PC-9 (cell line): ENCODE measurements at regions not wholly inside any gene's neighbourhood (a gene's known extent, or its start where the extent isn't known, plus 50 kb on each side); places are given as distances from the start of the nearest gene placed in this dataset.
A peak's percentile ranks its signal among the peaks of the same experiment; 100 is the strongest.

Source experiments
- BruUV-seq: library from RNA; stranded (reverse); fragments of 400-500 nt; replicated peaks from 2 replicates; lab custom pipeline; 2021; lab: Mats Ljungman, UMichigan
- CTCF ChIA-PET: fragments of 300-600 bp; sonication (Branson Sonifier 250); formaldehyde crosslinking; loops from one replicate; lab custom pipeline; 2022; ENCODE audit warnings: antibody characterized with exemption; lab: Charles Lee
- POLR2A ChIA-PET: fragments of 300-600 bp; sonication (Branson Sonifier 250); formaldehyde crosslinking; loops from one replicate; lab custom pipeline; 2022; ENCODE audit warnings: antibody characterized with exemption; ENCODE audit not compliant: unreplicated experiment; lab: Charles Lee
- DNase-seq, 2 experiments: peaks; one replicate each; pipeline versions ENCODE4 v3.0.0 to v3.0.0-alpha.2; 2015 to 2022; ENCODE audit warnings: mixed read lengths in 1 of 2
- H2AFZ ChIP-seq: fragments of 200-600 bp; sonication (generic); 2 replicates; pipeline ENCODE4 v1.8.1; 2017; ENCODE audit warnings: antibody characterized with exemption
- H3F3A ChIP-seq: fragments of 200-600 bp; sonication (generic); 2 replicates; pipeline ENCODE4 v1.8.1; 2017; ENCODE audit warnings: antibody characterized with exemption, mild to moderate bottlenecking, low read depth; ENCODE audit not compliant: insufficient read depth
- H3K27ac ChIP-seq: fragments of 200-600 bp; sonication (generic); 2 replicates; pipeline ENCODE4 v1.6.1; 2016; ENCODE audit warnings: mixed run types
- H3K27me3 ChIP-seq: fragments of 200-600 bp; sonication (generic); 2 replicates; pipeline ENCODE4 v1.6.1; 2016; ENCODE audit warnings: low read depth, mixed run types; ENCODE audit not compliant: insufficient read depth
- H3K36me3 ChIP-seq: fragments of 200-600 bp; sonication (generic); 2 replicates; pipeline ENCODE4 v1.6.1; 2016; ENCODE audit warnings: low read depth, mixed run types
- H3K4me1 ChIP-seq: fragments of 200-600 bp; sonication (generic); replicated peaks from 2 replicates; pipeline ENCODE4 v1.6.1; 2016; ENCODE audit warnings: mixed run types; ENCODE audit not compliant: insufficient read depth
- H3K4me2 ChIP-seq: fragments of 200-600 bp; sonication (generic); 2 replicates; pipeline ENCODE4 v1.6.1; 2017; ENCODE audit warnings: mixed run types
- H3K4me3 ChIP-seq: fragments of 200-600 bp; sonication (generic); 2 replicates; pipeline ENCODE4 v1.6.1; 2016; ENCODE audit warnings: mixed run types
- H3K79me2 ChIP-seq: fragments of 200-600 bp; sonication (generic); 2 replicates; pipeline ENCODE4 v1.6.1; 2017; ENCODE audit warnings: low read depth, mixed run types
- H3K9me2 ChIP-seq: fragments of 200-600 bp; sonication (generic); 2 replicates; pipeline ENCODE4 v1.8.1; 2017; ENCODE audit warnings: mild to moderate bottlenecking; ENCODE audit not compliant: insufficient read depth
- H3K9me3 ChIP-seq: fragments of 200-600 bp; sonication (generic); 2 replicates; pipeline ENCODE4 v1.8.1; 2016; ENCODE audit warnings: low read depth; ENCODE audit not compliant: insufficient read depth
- H4K20me1 ChIP-seq: fragments of 200-600 bp; sonication (generic); 2 replicates; pipeline ENCODE4 v1.8.1; 2017; ENCODE audit not compliant: insufficient read depth
- EZH2 ChIP-seq: fragments of 200-600 bp; sonication (generic); IDR thresholded peaks from 2 replicates; pipeline ENCODE4 v1.8.0; 2017; ENCODE audit warnings: antibody characterized with exemption, low read depth
- intact Hi-C: fragments of 100-400 bp; cut with micrococcal nuclease; formaldehyde crosslinking; loops from one replicate; pipeline ENCODE4 v1.10.0; 2022; ENCODE audit not compliant: unreplicated experiment
- TF ChIP-seq, protein P1 (sequence below): fragments of 200-600 bp; sonication (generic); conservative IDR thresholded peaks from 2 replicates; pipeline ENCODE4 v1.6.1; 2017; ENCODE audit warnings: mixed run types, antibody characterized with exemption, mild to moderate bottlenecking, moderate library complexity

DNA sequence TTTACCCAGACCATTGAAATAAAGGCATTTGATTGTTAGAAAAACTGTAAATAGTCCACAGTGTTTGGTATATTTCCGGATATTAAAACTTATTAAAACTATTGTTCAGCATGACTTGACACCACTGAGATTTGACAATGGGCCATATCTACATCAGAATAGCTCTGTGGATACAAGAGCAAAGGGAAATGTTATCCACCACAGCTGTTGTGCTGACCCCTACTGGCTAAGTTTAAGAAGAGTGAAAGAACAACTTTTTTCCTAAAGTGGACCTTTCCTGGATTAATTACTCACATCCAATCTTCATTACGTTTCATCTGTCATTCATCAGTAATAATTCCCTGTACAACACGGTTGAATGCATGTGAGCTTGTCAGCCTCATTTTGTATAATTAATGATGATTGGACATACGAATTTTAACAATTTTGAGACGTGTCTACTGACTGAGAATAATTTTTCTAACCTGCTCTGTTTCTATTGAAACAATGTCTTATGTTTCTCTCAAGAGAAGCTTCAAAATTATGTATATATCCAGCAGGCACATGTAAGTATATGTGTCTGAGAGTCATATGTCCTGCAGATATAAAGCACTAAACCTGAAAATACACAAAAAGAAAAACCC lies 1952.6 kb downstream of the MAT2B start:
- H3K4me2 ChIP-seq: no peak overlapping the region
- no peak for DNase-seq
- intact Hi-C loops: no loop called here

GRCh38 chr5:165459232-165459631 lies 1953.8 kb downstream of the MAT2B start:
- no peak overlapping the region for H3K27ac ChIP-seq
- BruUV-seq: no TSS peak
- DNase-seq: no peak
- no peak overlapping the region for H3K4me2 ChIP-seq
- H3K27me3 ChIP-seq: no peaks in the 10 kb centered on the region
- TF ChIP-seq, protein P1, sequence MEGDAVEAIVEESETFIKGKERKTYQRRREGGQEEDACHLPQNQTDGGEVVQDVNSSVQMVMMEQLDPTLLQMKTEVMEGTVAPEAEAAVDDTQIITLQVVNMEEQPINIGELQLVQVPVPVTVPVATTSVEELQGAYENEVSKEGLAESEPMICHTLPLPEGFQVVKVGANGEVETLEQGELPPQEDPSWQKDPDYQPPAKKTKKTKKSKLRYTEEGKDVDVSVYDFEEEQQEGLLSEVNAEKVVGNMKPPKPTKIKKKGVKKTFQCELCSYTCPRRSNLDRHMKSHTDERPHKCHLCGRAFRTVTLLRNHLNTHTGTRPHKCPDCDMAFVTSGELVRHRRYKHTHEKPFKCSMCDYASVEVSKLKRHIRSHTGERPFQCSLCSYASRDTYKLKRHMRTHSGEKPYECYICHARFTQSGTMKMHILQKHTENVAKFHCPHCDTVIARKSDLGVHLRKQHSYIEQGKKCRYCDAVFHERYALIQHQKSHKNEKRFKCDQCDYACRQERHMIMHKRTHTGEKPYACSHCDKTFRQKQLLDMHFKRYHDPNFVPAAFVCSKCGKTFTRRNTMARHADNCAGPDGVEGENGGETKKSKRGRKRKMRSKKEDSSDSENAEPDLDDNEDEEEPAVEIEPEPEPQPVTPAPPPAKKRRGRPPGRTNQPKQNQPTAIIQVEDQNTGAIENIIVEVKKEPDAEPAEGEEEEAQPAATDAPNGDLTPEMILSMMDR: no peak
- TF ChIP-seq EZH2: no peak
- H3K36me3 ChIP-seq: no peaks in the 10 kb centered on the region
- no peaks in the 10 kb centered on the region for H3K9me2 ChIP-seq
- intact Hi-C loops: no loop called here
- no peaks in the 10 kb centered on the region for H3K4me1 ChIP-seq
- POLR2A ChIA-PET: no interaction called here
- H3K9me3 ChIP-seq: no peaks in the 10 kb centered on the region
- H3K4me3 ChIP-seq: no peak overlapping the region
- H3F3A ChIP-seq: no peaks in the 10 kb centered on the region
- H3K79me2 ChIP-seq: no peaks in the 10 kb centered on the region
- H4K20me1 ChIP-seq: no peaks in the 10 kb centered on the region; the same call in 1 of the 2 replicates
- no peak overlapping the region for H2AFZ ChIP-seq
- CTCF ChIA-PET: no interaction called here

More for the DNA sequence above, 1952.6 kb downstream of the MAT2B start:
- no peak overlapping the region for H3K4me3 ChIP-seq
- no peaks in the 10 kb centered on the region for H3K27me3 ChIP-seq
- ChIA-PET POLR2A (no interaction called here), CTCF (no interaction called here)
- H3K9me2 ChIP-seq: no peaks in the 10 kb centered on the region
- H3F3A ChIP-seq: no peaks in the 10 kb centered on the region
- no peak overlapping the region for H2AFZ ChIP-seq
- no peaks in the 10 kb centered on the region for H3K36me3 ChIP-seq
- no peak for TF ChIP-seq EZH2
- TF ChIP-seq, protein P1: peak; percentile 58
- no peaks in the 10 kb centered on the region; the same call in 1 of the 2 replicates for H4K20me1 ChIP-seq
- no TSS peak for BruUV-seq
- no peaks in the 10 kb centered on the region for H3K4me1 ChIP-seq
- H3K9me3 ChIP-seq: no peaks in the 10 kb centered on the region
- H3K79me2 ChIP-seq: no peaks in the 10 kb centered on the region
- no peak overlapping the region for H3K27ac ChIP-seq

GRCh38 chr5:165460911-165461310 lies 1955.5 kb downstream of the MAT2B start:
- BruUV-seq: no TSS peak
- no peak overlapping the region for H3K4me2 ChIP-seq
- H3K9me2 ChIP-seq: no peaks in the 10 kb centered on the region
- no peaks in the 10 kb centered on the region for H3K36me3 ChIP-seq
- no peaks in the 10 kb centered on the region for H3F3A ChIP-seq
- H3K9me3 ChIP-seq: no peaks in the 10 kb centered on the region
- intact Hi-C loops: no loop called here
- no peaks in the 10 kb centered on the region for H3K79me2 ChIP-seq
- no peak overlapping the region for H2AFZ ChIP-seq
- ChIA-PET POLR2A (no interaction called here), CTCF (no interaction called here)
- no peak overlapping the region for H3K4me3 ChIP-seq
- no peak for DNase-seq
- TF ChIP-seq, protein P1: no peak
- TF ChIP-seq EZH2: no peak
- H3K27me3 ChIP-seq: no peaks in the 10 kb centered on the region
- no peaks in the 10 kb centered on the region for H3K4me1 ChIP-seq
- no peak overlapping the region for H3K27ac ChIP-seq
- no peaks in the 10 kb centered on the region; the same call in 1 of the 2 replicates for H4K20me1 ChIP-seq
